Nephron (organoid): ENCODE measurements at regions not wholly inside any gene's neighbourhood (a gene's known extent, or its start where the extent isn't known, plus 50 kb on each side); places are given as distances from the start of the nearest gene placed in this dataset.

ENCODE experiments used
- H3K27ac Mint-ChIP-seq, 3 experiments: 2 replicates each; pipeline ENCODE4 v1.8.0; 2020; ENCODE audit warnings: mixed read lengths in 3 of 3, mild to moderate bottlenecking in 2 of 3, moderate library complexity in 1 of 3
- H3K27me3 Mint-ChIP-seq: 2 replicates; pipeline ENCODE4 v1.8.0; 2021; ENCODE audit warnings: low read depth, mild to moderate bottlenecking, moderate library complexity, mixed read lengths
- H3K36me3 Mint-ChIP-seq: 2 replicates; pipeline ENCODE4 v1.8.0; 2020; ENCODE audit warnings: low read depth, mixed read lengths
- H3K4me1 Mint-ChIP-seq: 2 replicates; pipeline ENCODE4 v1.8.0; 2020; ENCODE audit warnings: mixed read lengths
- H3K4me3 Mint-ChIP-seq, 3 experiments: 2 replicates each; pipeline ENCODE4 v1.8.0; 2020; ENCODE audit warnings: mild to moderate bottlenecking in 3 of 3, mixed read lengths in 3 of 3, moderate library complexity in 2 of 3
- H3K9me3 Mint-ChIP-seq: 2 replicates; pipeline ENCODE4 v1.8.0; 2020; ENCODE audit warnings: mixed read lengths
- TF ChIP-seq, protein P1 (sequence below), 3 experiments: fragments of 200-600 bp; sonication (generic); IDR thresholded peaks; one replicate each; pipeline ENCODE4 v1.5.0; 2021; ENCODE audit warnings: antibody characterized with exemption in 3 of 3; ENCODE audit not compliant: unreplicated experiment in 3 of 3

DNA sequence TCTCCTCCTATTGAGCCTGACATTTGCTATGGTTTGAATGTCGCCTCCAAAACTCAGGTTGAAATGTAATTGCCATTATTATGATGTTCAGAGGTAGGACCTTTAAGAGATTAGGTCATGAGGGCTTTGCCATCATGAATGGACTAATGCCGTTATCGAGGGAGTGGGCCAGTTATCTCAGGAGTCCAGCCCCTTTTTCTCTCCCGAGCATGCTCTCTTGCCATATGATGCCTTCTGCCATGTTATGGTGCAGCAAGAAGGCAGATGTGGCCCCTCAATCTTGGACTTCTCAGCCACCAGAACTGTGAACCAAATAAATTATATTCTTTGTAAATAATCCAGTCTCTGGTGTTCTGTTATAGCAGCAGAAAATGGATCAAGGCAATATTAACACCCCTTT is 323.5 kb downstream of the RRAGC start:
- no peaks in the 10 kb centered on the region for H3K4me1 Mint-ChIP-seq
- no peaks in the 10 kb centered on the region for H3K36me3 Mint-ChIP-seq
- no peak overlapping the region for H3K4me3 Mint-ChIP-seq
- peaks cover 12% of the 10 kb centered on the region for H3K27me3 Mint-ChIP-seq
- no peak overlapping the region for H3K27ac Mint-ChIP-seq
- TF ChIP-seq, protein P1, sequence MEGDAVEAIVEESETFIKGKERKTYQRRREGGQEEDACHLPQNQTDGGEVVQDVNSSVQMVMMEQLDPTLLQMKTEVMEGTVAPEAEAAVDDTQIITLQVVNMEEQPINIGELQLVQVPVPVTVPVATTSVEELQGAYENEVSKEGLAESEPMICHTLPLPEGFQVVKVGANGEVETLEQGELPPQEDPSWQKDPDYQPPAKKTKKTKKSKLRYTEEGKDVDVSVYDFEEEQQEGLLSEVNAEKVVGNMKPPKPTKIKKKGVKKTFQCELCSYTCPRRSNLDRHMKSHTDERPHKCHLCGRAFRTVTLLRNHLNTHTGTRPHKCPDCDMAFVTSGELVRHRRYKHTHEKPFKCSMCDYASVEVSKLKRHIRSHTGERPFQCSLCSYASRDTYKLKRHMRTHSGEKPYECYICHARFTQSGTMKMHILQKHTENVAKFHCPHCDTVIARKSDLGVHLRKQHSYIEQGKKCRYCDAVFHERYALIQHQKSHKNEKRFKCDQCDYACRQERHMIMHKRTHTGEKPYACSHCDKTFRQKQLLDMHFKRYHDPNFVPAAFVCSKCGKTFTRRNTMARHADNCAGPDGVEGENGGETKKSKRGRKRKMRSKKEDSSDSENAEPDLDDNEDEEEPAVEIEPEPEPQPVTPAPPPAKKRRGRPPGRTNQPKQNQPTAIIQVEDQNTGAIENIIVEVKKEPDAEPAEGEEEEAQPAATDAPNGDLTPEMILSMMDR (IDR thresholded peaks at IDR 0.05; ENCODE audit: unreplicated experiment in 3 of 3): no peak
- H3K9me3 Mint-ChIP-seq: no peaks in the 10 kb centered on the region

GRCh38 chr1:38534473-38534823 is 325.1 kb downstream of the RRAGC start:
- no peaks in the 10 kb centered on the region for H3K36me3 Mint-ChIP-seq
- no peaks in the 10 kb centered on the region for H3K4me1 Mint-ChIP-seq
- H3K27me3 Mint-ChIP-seq: peaks cover 16% of the 10 kb centered on the region

DNA sequence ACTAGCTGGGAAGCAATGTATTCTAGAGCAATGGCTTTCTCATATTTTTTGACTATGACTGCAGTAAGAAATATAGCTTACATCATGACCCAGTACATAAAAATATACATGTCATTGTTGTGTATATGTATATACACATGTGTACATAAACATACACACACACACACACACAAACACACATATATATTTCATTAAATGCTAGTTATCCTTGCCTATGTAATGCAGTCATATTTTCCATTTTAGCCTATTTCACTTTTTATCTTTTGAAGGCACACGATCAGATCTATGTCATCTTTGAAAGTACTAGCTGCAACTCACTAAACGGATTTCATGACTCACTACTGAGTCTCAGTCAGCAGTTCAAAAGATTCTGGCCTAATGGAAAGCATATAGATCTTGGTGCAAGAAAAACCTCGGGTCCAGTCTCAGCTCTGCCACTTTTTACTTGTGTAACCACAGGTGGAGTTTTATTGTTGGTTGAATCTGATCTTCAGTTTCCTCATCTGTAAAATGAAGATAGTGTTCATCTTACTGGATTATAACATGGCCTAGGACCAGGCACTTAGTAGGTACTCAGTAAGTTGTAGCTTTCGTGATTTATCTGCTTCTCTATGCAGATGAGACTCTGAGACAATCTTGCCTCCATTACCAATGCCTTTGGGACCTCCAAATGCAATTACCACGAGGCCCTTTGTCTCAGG is 325.6 kb downstream of the RRAGC start:
- Mint-ChIP-seq H3K4me1 (no peaks in the 10 kb centered on the region), H3K9me3 (no peaks in the 10 kb centered on the region), H3K4me3 (no peak overlapping the region), H3K27ac (no peak overlapping the region), H3K27me3 (peaks cover 16% of the 10 kb centered on the region), H3K36me3 (no peaks in the 10 kb centered on the region)
- TF ChIP-seq, protein P1 (IDR thresholded peaks at IDR 0.05; ENCODE audit: unreplicated experiment in 3 of 3): no peak

More at GRCh38 chr1:38534473-38534823, 325.1 kb downstream of the RRAGC start:
- Mint-ChIP-seq H3K27ac (no peak overlapping the region), H3K4me3 (no peak overlapping the region), H3K9me3 (no peaks in the 10 kb centered on the region)
- TF ChIP-seq, protein P1 (IDR thresholded peaks at IDR 0.05; ENCODE audit: unreplicated experiment in 3 of 3): no peak

DNA sequence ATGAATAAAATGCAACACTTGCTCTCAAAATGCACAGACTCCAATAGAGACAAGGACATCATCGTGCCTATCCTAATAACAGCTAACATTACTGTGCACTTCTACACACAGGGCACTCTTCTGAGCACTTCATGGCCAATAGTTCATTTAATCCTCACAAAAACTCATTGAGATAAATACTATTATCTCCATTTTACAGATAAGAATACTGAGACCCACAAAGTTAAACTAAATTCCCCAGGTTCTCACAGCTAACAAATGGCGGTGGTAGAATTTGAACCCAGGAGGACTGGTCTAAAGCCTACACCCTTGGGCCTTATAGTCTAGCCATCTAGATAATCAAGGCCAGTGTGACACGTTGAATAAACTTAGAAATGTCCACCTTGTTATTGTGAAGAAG is 328.6 kb downstream of the RRAGC start:
- Mint-ChIP-seq H3K4me1 (peaks cover 4% of the 10 kb centered on the region), H3K9me3 (no peaks in the 10 kb centered on the region), H3K4me3 (no peak overlapping the region), H3K27ac (no peak overlapping the region), H3K36me3 (no peaks in the 10 kb centered on the region), H3K27me3 (peaks cover 22% of the 10 kb centered on the region)
- TF ChIP-seq, protein P1 (IDR thresholded peaks at IDR 0.05; ENCODE audit: unreplicated experiment in 3 of 3): no peak

DNA sequence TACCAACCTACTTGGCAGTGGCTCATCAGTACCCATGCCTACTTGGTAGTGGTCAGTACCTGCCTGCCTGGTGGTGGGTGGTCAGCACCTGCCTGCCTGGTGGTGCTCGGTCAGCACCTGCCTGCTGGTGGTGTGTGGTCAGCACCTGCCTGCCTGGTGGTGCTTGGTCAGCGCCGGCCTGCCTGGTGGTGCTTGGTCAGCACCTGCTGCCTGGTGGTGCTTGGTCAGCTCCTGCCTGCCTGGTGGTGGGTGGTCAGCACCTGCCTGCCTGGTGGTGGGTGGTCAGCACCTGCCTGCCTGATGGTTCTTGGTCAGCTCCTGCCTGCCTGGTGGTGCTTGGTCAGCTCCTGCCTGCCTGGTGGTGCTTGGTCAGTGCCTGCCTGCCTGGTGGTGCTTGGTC is 329.6 kb downstream of the RRAGC start:
- TF ChIP-seq, protein P1 (IDR thresholded peaks at IDR 0.05; ENCODE audit: unreplicated experiment in 3 of 3): no peak
- Mint-ChIP-seq H3K4me3 (no peak overlapping the region), H3K9me3 (no peaks in the 10 kb centered on the region), H3K27ac (no peak overlapping the region), H3K36me3 (no peaks in the 10 kb centered on the region), H3K27me3 (peaks cover 17% of the 10 kb centered on the region), H3K4me1 (peaks cover 4% of the 10 kb centered on the region)

- no peaks in the 10 kb centered on the region for H3K36me3 Mint-ChIP-seq
- no peaks in the 10 kb centered on the region for H3K9me3 Mint-ChIP-seq
- no peak overlapping the region for H3K27ac Mint-ChIP-seq
- peaks cover 4% of the 10 kb centered on the region for H3K4me1 Mint-ChIP-seq
- H3K4me3 Mint-ChIP-seq: no peak overlapping the region
- peaks cover 17% of the 10 kb centered on the region for H3K27me3 Mint-ChIP-seq
- TF ChIP-seq, protein P1 (IDR thresholded peaks at IDR 0.05; ENCODE audit: unreplicated experiment in 3 of 3): no peak
Observed at GRCh38 chr1:38529391-38529790, 330.2 kb downstream of the RRAGC start.
